HFF-Myc (cell line): ENCODE measurements at regions not wholly inside any gene's neighbourhood (a gene's known extent, or its start where the extent isn't known, plus 50 kb on each side); places are given as distances from the start of the nearest gene placed in this dataset.

Source experiments
- DNase-seq: peaks from one replicate; pipeline ENCODE4 v3.0.0-alpha.2; 2011; ENCODE audit warnings: low read depth; ENCODE audit errors: extremely low read depth
- H3K4me3 ChIP-seq: replicated peaks from 2 replicates; pipeline ENCODE4 v1.5.1; 2011; ENCODE audit warnings: low read depth, mild to moderate bottlenecking, control low read depth, low read length
- CTCF ChIP-seq: IDR thresholded peaks from 2 replicates; pipeline ENCODE4 v1.5.1; 2012; ENCODE audit warnings: mild to moderate bottlenecking, low read depth, low read length, control low read depth; ENCODE audit errors: missing control alignments

- no peak for TF ChIP-seq CTCF
- H3K4me3 ChIP-seq, result no peak overlapping the region
- no peak for DNase-seq
Measured at GRCh38 chr6:19413323-19413722, 423.8 kb upstream of the ID4 start.

- H3K4me3 ChIP-seq, result no peak overlapping the region
- DNase-seq, result no peak
- TF ChIP-seq CTCF, result no peak
Measured at GRCh38 chr6:19415605-19416326, 421.4 kb upstream of the ID4 start.

- H3K4me3 ChIP-seq, result no peak overlapping the region
- DNase-seq, result no peak
- TF ChIP-seq CTCF, result no peak
Measured at GRCh38 chr6:19416811-19417210, 420.4 kb upstream of the ID4 start.

GRCh38 chr6:19417713-19418112 lies 419.5 kb upstream of the ID4 start:
- DNase-seq, result no peak
- H3K4me3 ChIP-seq, result no peak overlapping the region
- TF ChIP-seq CTCF, result no peak

GRCh38 chr6:19424853-19425252 lies 412.3 kb upstream of the ID4 start:
- no peak overlapping the region for H3K4me3 ChIP-seq
- TF ChIP-seq CTCF, result no peak
- no peak for DNase-seq

GRCh38 chr6:19427548-19427947 lies 409.6 kb upstream of the ID4 start:
- H3K4me3 ChIP-seq, result no peak overlapping the region
- TF ChIP-seq CTCF, result no peak
- DNase-seq, result no peak
